WI38 (cell line): ENCODE measurements at regions not wholly inside any gene's neighbourhood (a gene's known extent, or its start where the extent isn't known, plus 50 kb on each side); places are given as distances from the start of the nearest gene placed in this dataset.

Experiments used
- H3K4me3 ChIP-seq: 2 replicates; pipeline ENCODE4 v1.5.1; 2011; ENCODE audit warnings: low read depth, mild to moderate bottlenecking, control low read depth, low read length
- CTCF ChIP-seq: IDR thresholded peaks from 2 replicates; pipeline ENCODE4 v1.5.1; 2012; ENCODE audit warnings: low read depth, mild to moderate bottlenecking, control low read depth, low read length

- no peak for TF ChIP-seq CTCF
- no peak overlapping the region for H3K4me3 ChIP-seq
Measured at GRCh38 chr20:22866812-22867341, 168.2 kb upstream of the SSTR4 start.

GRCh38 chr20:22878166-22878565 lies 156.9 kb upstream of the SSTR4 start:
- H3K4me3 ChIP-seq, result no peak overlapping the region
- TF ChIP-seq CTCF, result no peak

GRCh38 chr20:22880277-22880676 lies 154.8 kb upstream of the SSTR4 start:
- no peak overlapping the region for H3K4me3 ChIP-seq
- TF ChIP-seq CTCF, result no peak

GRCh38 chr20:22887796-22888195 lies 147.3 kb upstream of the SSTR4 start:
- H3K4me3 ChIP-seq, result no peak overlapping the region

GRCh38 chr20:22890594-22891300 lies 144.4 kb upstream of the SSTR4 start:
- no peak overlapping the region for H3K4me3 ChIP-seq
- no peak for TF ChIP-seq CTCF

More at GRCh38 chr20:22887796-22888195, 147.3 kb upstream of the SSTR4 start:
- TF ChIP-seq CTCF, result no peak

- no peak overlapping the region for H3K4me3 ChIP-seq
- no peak for TF ChIP-seq CTCF
Measured at GRCh38 chr20:22901164-22901563, 133.9 kb upstream of the SSTR4 start.

GRCh38 chr20:22901921-22902320 lies 133.2 kb upstream of the SSTR4 start:
- no peak for TF ChIP-seq CTCF
- no peak overlapping the region for H3K4me3 ChIP-seq
